D721Med (cell line): ENCODE measurements at regions not wholly inside any gene's neighbourhood (a gene's known extent, or its start where the extent isn't known, plus 50 kb on each side); places are given as distances from the start of the nearest gene placed in this dataset.

Experiments
- DNase-seq: peaks from one replicate; pipeline ENCODE4 v3.0.0; 2011; ENCODE audit warnings: low spot score; ENCODE audit not compliant: insufficient read length
- FAIRE-seq: peaks from 2 replicates; lab custom pipeline; 2011; peaks lifted over from hg19 to GRCh38; lab: Jason Lieb, UNC
- TF ChIP-seq, protein P1 (sequence below): IDR thresholded peaks from 2 replicates; pipeline ENCODE4 v1.5.1; 2012; ENCODE audit warnings: mild to moderate bottlenecking, control low read depth; ENCODE audit not compliant: insufficient read depth; ENCODE audit errors: missing control alignments

DNA sequence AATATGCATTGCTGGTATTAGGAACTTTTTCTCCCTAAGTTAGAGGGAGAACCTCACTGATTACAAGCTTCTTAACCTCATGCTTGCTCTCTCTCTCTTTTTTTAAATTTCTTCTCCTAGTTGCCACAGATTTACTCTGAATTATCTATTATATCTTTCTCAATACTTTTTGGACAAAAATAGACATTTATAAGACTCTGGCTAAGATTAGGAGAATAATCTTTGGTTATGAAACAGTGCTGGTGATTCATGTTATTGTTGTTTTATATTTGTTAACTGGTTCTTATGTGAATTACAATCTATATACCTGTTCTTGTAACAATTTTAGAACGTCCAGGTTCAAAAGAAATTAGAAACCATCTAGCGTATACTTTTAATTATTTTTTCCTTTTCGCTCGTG lies 187.8 kb downstream of the OGFRL1 start:
- DNase-seq (no peak), FAIRE-seq (no peak)
- TF ChIP-seq, protein P1, sequence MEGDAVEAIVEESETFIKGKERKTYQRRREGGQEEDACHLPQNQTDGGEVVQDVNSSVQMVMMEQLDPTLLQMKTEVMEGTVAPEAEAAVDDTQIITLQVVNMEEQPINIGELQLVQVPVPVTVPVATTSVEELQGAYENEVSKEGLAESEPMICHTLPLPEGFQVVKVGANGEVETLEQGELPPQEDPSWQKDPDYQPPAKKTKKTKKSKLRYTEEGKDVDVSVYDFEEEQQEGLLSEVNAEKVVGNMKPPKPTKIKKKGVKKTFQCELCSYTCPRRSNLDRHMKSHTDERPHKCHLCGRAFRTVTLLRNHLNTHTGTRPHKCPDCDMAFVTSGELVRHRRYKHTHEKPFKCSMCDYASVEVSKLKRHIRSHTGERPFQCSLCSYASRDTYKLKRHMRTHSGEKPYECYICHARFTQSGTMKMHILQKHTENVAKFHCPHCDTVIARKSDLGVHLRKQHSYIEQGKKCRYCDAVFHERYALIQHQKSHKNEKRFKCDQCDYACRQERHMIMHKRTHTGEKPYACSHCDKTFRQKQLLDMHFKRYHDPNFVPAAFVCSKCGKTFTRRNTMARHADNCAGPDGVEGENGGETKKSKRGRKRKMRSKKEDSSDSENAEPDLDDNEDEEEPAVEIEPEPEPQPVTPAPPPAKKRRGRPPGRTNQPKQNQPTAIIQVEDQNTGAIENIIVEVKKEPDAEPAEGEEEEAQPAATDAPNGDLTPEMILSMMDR = no peak

GRCh38 chr6:71476872-71477271 lies 188.3 kb downstream of the OGFRL1 start:
- TF ChIP-seq, protein P1 = no peak
- FAIRE-seq = no peak
- DNase-seq = no peak

DNA sequence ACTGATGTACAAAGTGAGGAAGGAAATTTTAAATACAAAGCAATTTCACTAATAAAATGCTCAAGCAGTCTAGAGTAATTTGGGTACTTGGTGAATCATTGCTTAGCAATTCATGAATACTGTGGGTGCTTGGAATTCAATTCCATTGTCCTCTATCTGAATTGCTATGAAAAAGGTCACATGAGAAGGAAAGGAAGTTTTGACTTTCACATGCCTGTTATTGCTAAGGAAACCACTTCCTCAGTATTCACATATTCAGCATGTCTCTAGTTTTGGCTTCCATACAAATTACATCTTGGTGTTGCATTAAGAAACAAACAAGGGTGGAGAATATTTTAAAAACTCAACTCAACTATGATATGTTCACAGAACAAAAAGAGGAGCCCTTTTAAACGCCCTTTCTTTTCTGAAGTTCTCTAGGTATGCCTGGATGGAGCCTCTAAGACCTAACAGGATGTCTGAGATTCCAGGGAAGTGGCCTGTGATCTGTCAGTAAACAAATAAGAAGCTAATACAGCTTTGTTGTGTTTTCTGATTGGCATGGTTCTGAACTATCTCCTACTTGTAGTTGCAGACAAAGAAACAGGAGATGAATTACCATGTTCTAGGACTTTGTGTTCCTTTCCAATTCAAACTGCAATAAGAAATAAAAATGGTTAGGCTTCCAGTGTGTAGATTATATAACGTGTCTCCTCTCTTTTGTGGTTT lies 190.4 kb downstream of the OGFRL1 start:
- DNase-seq (no peak), FAIRE-seq (no peak)
- TF ChIP-seq, protein P1 = no peak

DNA sequence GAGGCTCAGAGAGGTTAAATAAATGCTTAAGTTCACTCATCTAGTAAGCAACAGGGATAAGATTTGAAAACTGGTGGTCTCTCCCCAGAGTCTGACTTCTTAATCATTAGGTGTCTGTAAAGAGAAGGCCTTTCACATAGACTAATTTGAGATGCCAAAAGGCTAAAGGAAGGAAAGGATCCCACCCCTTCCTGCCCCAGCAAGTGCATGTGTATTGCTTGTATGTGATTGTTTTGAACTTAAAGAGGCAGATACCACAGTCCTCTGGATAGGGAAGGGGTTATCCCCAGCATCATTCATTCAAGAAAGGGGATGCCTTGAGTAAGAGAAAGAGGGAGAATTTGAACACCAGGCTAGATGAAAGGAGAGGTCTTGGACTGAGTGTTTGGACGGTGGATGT lies 192.0 kb downstream of the OGFRL1 start:
- DNase-seq (no peak), FAIRE-seq (no peak)
- TF ChIP-seq, protein P1 = no peak

DNA sequence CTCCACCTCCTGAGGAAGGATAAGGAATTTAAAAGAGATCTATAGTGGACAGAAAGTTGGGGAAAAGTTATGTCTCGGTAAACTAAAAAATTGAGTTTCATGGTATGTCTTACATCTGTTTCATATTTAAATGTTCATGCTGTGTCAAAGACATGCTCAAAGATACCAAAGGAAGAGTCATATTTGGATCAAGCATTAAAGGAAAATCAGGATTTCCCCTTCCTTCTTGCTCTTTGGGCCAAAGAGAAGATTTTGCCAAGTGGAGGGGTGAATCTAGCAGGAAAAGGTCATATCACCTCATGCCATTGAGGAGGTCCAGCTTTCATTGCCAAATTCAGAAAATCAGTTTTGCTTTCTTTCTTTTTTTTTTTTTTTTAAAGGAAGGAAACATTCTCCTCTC lies 192.4 kb downstream of the OGFRL1 start:
- DNase-seq (no peak), FAIRE-seq (no peak)
- TF ChIP-seq, protein P1 = no peak

DNA sequence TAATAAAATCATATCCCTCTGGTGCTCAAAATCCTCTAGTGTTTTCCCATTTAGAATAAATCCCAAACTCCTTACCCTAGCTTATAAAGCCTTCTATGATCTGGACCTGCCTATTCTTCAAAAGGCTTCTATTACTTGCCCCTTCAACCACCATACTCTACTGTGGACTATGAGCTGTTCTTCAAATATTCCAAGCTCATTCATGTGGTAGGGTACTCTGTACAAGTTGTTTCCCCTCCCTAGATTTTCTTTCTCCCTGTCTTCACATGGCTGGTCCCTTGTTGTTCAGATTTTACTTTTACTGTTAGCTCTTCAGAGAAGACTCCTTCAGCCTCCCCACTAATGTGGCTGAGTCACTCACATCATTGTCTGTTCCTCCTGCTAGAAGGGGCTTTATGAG lies 193.2 kb downstream of the OGFRL1 start:
- no peak for FAIRE-seq

GRCh38 chr6:71482742-71483141 lies 194.1 kb downstream of the OGFRL1 start:
- no peak for DNase-seq
- FAIRE-seq = no peak

More for the DNA sequence above, 193.2 kb downstream of the OGFRL1 start:
- no peak for DNase-seq
- TF ChIP-seq, protein P1 = no peak

More at GRCh38 chr6:71482742-71483141, 194.1 kb downstream of the OGFRL1 start:
- TF ChIP-seq, protein P1 = no peak
